Activated B cell treated with CpG ODN at 0.5 μM for 24 hours (primary cell): ENCODE measurements at regions not wholly inside any gene's neighbourhood (a gene's known extent, or its start where the extent isn't known, plus 50 kb on each side); places are given as distances from the start of the nearest gene placed in this dataset.

ENCODE experiments used
- ATAC-seq: fragments of 200-7000 bp; cut with Tn5 transposase; one replicate; pipeline ENCODE4 v1.10.0; 2021; ENCODE audit warnings: low read depth, mild to moderate bottlenecking, moderate library complexity
- CTCF ChIA-PET: fragments of 350-600 bp; sonication (Branson Sonifier 250); formaldehyde crosslinking; loops from one replicate; lab custom pipeline; 2021; ENCODE audit warnings: antibody characterized with exemption; lab: Charles Lee
- POLR2A ChIA-PET: fragments of 350-600 bp; sonication (Branson Sonifier 250); formaldehyde crosslinking; loops from one replicate; lab custom pipeline; 2021; ENCODE audit warnings: antibody characterized with exemption; lab: Charles Lee
- DNase-seq: peaks from one replicate; pipeline ENCODE4 v3.0.0; 2022
- H3K27ac Mint-ChIP-seq: one replicate; pipeline ENCODE4 v1.8.0; 2020; ENCODE audit warnings: mixed read lengths
- H3K27me3 Mint-ChIP-seq: one replicate; pipeline ENCODE4 v1.8.0; 2021; ENCODE audit warnings: mixed read lengths
- H3K36me3 Mint-ChIP-seq: one replicate; pipeline ENCODE4 v1.8.0; 2021; ENCODE audit warnings: low read depth, mixed read lengths
- H3K4me1 Mint-ChIP-seq: one replicate; pipeline ENCODE4 v1.8.0; 2021; ENCODE audit warnings: mixed read lengths
- H3K4me3 Mint-ChIP-seq: one replicate; pipeline ENCODE4 v1.8.0; 2020; ENCODE audit warnings: mild to moderate bottlenecking, mixed read lengths
- H3K9me3 Mint-ChIP-seq: one replicate; pipeline ENCODE4 v1.8.0; 2020; ENCODE audit warnings: mixed read lengths
- intact Hi-C: fragments of 100-400 bp; cut with micrococcal nuclease; formaldehyde crosslinking; loops from one replicate; pipeline ENCODE4 v1.15.1; 2024
- TF ChIP-seq, protein P1 (sequence below): fragments of 200-600 bp; IDR thresholded peaks from one replicate; pipeline ENCODE4 v1.8.0; 2022; ENCODE audit warnings: antibody characterized with exemption, mild to moderate bottlenecking

DNA sequence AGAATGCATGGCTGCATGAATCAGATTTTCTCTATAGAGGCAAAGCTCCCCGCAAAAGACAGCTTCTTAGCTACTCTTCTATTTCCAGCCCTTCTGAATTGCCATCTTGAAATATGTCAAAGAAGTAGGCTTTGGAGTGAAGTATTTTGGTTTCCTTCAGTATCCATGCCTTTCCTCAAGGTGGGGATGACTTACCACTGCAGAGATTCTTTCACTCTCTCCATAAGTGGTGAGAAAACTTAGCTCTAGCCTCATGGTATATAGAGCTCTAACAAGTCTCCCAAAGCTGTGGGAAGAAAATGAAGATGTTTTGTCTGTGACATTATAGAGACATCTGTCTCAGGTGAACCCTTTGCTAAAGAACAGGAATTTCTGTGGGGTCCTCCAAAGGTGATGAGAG lies 89.6 kb upstream of the ITGB1 start:
- no peaks in the 10 kb centered on the region for H3K9me3 Mint-ChIP-seq
- ATAC-seq (no peak), DNase-seq (no peak)
- H3K36me3 Mint-ChIP-seq, result no peaks in the 10 kb centered on the region
- TF ChIP-seq, protein P1, sequence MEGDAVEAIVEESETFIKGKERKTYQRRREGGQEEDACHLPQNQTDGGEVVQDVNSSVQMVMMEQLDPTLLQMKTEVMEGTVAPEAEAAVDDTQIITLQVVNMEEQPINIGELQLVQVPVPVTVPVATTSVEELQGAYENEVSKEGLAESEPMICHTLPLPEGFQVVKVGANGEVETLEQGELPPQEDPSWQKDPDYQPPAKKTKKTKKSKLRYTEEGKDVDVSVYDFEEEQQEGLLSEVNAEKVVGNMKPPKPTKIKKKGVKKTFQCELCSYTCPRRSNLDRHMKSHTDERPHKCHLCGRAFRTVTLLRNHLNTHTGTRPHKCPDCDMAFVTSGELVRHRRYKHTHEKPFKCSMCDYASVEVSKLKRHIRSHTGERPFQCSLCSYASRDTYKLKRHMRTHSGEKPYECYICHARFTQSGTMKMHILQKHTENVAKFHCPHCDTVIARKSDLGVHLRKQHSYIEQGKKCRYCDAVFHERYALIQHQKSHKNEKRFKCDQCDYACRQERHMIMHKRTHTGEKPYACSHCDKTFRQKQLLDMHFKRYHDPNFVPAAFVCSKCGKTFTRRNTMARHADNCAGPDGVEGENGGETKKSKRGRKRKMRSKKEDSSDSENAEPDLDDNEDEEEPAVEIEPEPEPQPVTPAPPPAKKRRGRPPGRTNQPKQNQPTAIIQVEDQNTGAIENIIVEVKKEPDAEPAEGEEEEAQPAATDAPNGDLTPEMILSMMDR, result no peak
- H3K27me3 Mint-ChIP-seq, result no peaks in the 10 kb centered on the region
- ChIA-PET POLR2A (no interaction called here), CTCF (interaction anchor here (0.9 kb wide), 1 partner anchor 108 kb away, joined by 3 read pairs; no protein-coding TSS in a partner anchor)
- no peaks in the 10 kb centered on the region for H3K4me1 Mint-ChIP-seq
- H3K4me3 Mint-ChIP-seq, result no peak overlapping the region
- H3K27ac Mint-ChIP-seq, result no peak overlapping the region
- intact Hi-C loops, result no loop called here

DNA sequence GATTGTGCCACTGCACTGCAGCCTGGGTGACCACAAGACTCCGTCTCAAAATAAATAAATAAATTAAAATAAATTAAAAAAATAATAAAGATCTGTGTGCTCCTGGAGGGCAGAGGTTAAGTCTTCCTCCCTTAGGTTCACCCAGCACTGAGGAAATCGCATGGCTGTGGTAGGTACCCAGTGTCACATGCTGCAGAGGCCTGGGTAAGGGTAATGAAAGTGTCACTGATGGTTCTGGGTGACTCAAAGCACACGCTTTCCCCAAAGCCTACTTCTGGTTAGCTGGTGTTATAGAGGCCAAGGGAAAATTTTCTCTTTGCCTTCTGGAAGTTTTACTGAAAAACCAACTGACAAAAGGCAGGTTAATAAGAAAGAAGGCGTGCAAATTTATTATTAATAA lies 88.8 kb upstream of the ITGB1 start:
- Mint-ChIP-seq H3K4me3 (no peak overlapping the region), H3K36me3 (no peaks in the 10 kb centered on the region), H3K9me3 (no peaks in the 10 kb centered on the region), H3K27ac (no peak overlapping the region), H3K27me3 (no peaks in the 10 kb centered on the region), H3K4me1 (no peaks in the 10 kb centered on the region)
- ChIA-PET CTCF (no interaction called here), POLR2A (no interaction called here)
- DNase-seq (no peak), ATAC-seq (no peak)
- TF ChIP-seq, protein P1, result no peak
- intact Hi-C loops, result no loop called here

DNA sequence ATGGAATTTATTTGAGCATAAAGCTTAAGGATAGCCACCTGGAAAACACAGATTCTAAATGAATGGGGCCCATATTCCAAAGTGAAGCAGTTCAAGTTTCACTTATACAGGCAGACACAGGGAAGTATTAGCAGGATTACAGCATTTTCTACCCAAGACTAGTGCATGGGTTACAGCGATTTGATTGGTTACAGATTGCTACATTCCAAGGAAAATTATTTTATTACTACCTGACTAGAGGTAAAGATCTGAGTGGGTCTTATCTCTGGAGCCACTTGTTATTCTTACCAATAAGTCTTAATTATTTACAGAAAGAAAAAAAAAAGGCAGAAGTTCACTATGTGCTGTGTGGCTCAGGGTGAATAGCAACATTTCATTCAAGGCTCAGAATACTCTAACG lies 87.4 kb upstream of the ITGB1 start:
- ATAC-seq (no peak), DNase-seq (no peak)
- POLR2A ChIA-PET, result no interaction called here
- no peaks in the 10 kb centered on the region for H3K36me3 Mint-ChIP-seq
- H3K27me3 Mint-ChIP-seq, result peaks cover 3% of the 10 kb centered on the region
- no peak overlapping the region for H3K4me3 Mint-ChIP-seq
- H3K4me1 Mint-ChIP-seq, result no peaks in the 10 kb centered on the region
- intact Hi-C loops, result no loop called here
- H3K27ac Mint-ChIP-seq, result no peak overlapping the region
- no peaks in the 10 kb centered on the region for H3K9me3 Mint-ChIP-seq
- CTCF ChIA-PET, result no interaction called here
- TF ChIP-seq, protein P1, result no peak

DNA sequence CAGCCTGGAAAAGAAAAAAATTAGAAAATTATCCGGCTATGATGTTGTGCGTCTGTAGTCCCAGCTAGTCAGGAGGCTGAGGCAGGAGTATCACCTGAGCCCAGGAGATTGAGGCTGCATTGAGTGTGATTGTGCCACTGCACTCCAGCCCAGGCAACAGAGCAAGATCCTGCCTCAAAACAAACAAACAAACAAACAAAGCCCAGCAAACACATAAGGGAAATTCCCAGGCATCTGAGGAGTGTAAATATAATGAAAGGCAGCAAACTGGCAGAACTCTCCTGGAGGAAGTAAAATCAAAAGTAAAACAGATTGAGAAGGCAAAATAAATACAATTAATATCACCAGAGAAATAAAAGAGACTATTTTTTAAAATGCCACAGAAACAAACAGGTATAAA lies 84.5 kb upstream of the ITGB1 start:
- TF ChIP-seq, protein P1, result no peak
- no peaks in the 10 kb centered on the region for H3K4me1 Mint-ChIP-seq
- CTCF ChIA-PET, result no interaction called here
- no peak overlapping the region for H3K27ac Mint-ChIP-seq
- peaks cover 3% of the 10 kb centered on the region for H3K27me3 Mint-ChIP-seq
- no peaks in the 10 kb centered on the region for H3K9me3 Mint-ChIP-seq
- H3K36me3 Mint-ChIP-seq, result no peaks in the 10 kb centered on the region
- DNase-seq, result no peak
- intact Hi-C loops, result no loop called here
- POLR2A ChIA-PET, result no interaction called here
- ATAC-seq, result no peak
- H3K4me3 Mint-ChIP-seq, result no peak overlapping the region

DNA sequence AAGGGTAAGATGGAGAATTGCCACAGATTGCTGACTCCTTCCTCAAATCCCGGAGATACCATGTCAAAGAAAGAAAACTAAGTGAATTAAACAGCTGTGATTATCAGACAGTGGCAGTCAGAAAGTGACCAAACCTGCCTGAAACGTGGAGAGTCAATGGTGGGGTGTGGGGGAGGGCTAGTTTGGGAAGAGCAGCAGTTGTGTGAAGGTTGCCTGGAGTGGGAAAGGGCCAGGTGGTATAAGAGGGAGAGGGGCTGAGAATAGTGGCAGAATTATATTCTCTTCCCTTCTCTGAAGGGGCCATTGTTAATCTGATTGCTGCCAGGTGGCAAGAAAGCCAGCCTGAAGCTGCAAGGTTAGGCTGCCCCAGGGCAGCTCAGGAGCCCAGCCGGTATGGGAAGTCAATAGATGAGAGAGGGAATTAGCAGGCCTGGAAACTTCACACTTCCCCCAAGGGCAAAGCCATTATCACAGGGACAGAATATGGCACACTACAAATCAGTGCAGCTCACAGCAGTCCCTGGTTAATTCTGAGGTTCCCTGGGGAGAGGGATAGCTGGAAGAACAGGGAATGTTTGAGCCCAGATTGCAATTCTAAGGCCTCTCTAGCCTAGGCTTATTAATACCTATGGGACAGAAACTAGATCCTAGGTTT lies 83.9 kb upstream of the ITGB1 start:
- POLR2A ChIA-PET, result no interaction called here
- intact Hi-C loops, result no loop called here
- no peaks in the 10 kb centered on the region for H3K4me1 Mint-ChIP-seq
- no peak for ATAC-seq
- H3K36me3 Mint-ChIP-seq, result no peaks in the 10 kb centered on the region
- peaks cover 3% of the 10 kb centered on the region for H3K27me3 Mint-ChIP-seq
- no peaks in the 10 kb centered on the region for H3K9me3 Mint-ChIP-seq
- TF ChIP-seq, protein P1, result no peak
- no peak for DNase-seq
- no peak overlapping the region for H3K27ac Mint-ChIP-seq
- no peak overlapping the region for H3K4me3 Mint-ChIP-seq
- CTCF ChIA-PET, result interaction anchor here (1.6 kb wide), 1 partner anchor 33 kb away, joined by 3 read pairs; no protein-coding TSS in a partner anchor
